ENCODE measurements at regions not wholly inside any gene's neighbourhood (a gene's known extent, or its start where the extent isn't known, plus 50 kb on each side); places are given as distances from the start of the nearest gene placed in this dataset.

DNA sequence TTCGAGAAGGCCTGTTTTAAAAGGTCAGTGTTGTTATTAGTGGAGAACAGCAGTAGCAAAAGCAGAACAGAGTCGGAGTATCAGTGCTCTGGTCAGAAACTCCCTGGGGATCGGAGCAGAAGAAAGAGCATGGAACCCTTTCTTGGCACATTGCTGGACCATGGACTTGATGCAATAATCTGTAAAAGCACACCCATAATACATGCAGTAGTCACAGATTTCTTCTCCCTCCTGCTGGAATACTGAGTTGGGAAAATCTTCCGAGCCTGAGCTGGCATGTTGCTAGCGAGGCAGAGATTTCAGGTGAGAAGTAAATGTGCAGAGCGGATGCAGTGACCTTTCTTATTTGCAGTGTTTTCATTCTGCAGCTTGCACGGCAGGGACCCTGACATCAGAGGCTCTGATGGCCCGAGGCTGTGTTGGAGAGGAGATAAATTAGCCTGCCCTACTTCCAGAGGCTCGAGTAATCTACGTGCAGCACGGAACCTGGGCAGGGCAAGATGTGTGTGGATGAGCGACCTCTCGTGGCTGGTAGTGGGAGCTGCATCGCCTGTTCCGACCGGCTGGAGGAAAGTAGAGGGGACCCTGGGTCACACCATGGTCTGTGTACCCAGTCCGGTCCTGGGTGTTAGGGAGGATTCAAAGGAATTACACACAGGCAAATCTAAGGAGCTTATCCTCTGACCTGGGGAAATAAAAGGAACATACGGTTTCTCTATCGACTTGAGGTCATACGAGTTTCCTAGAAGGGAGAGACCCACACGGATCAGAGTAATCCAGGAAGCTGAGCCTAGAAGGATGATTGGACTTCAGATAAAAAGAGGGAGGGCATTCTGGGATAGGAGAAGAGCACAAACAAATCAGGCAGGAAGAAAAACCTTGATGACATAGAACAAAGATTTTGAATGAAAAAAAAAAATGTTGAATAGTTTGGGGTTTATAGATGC, 137.0 kb upstream of the STMND1 start (continued):
- no peak for TF ChIP-seq POLR2AphosphoS5 (IDR thresholded peaks at IDR 0.05; ENCODE audit: low read depth, low read length)
- TF ChIP-seq YY1 (IDR thresholded peaks at IDR 0.05; ENCODE audit: low read depth) = no peak

- Histone ChIP-seq H4K20me1 (ENCODE audit: insufficient read depth) (no peaks in the 10 kb centered on the region), H3K4me1 (ENCODE audit: control insufficient read depth in 1 of 2, insufficient read depth in 2 of 2, low read depth in 1 of 2, low read length in 1 of 2) (peaks cover 5 to 17% of the 10 kb centered on the region in 2 experiments), H3K79me2 (ENCODE audit: insufficient read depth) (no peaks in the 10 kb centered on the region), H3K4me3 (ENCODE audit: low read depth in 2 of 2, low read length in 1 of 2) (no peak overlapping the region), H3K27me3 (ENCODE audit: insufficient read depth) (no peaks in the 10 kb centered on the region), H2AFZ (ENCODE audit: low read depth) (peak overlapping the region; percentile 30; the same call in 1 of the 2 replicates), H3K9me2 (no peaks in the 10 kb centered on the region), H3K9me3 (no peaks in the 10 kb centered on the region), H3K4me2 (no peak overlapping the region), H3K27ac (ENCODE audit: low read depth in 2 of 2, low read length in 1 of 2) (peak overlapping the region in 1 of 2 experiments; percentile 44; a peak in 2 of 4 replicates), H3K36me3 (replicated peaks in 1 of 2; ENCODE audit: control insufficient read depth in 1 of 2, insufficient read depth in 2 of 2, low read length in 1 of 2) (no peaks in the 10 kb centered on the region), H3F3A (replicated peaks; ENCODE audit: insufficient read depth) (peaks cover 4% of the 10 kb centered on the region), H3K9ac (no peak overlapping the region)
- 16% methylated on average over 1 of the region's 1 CpG for WGBS (ENCODE audit: low lambda C conversion rate)
- TF ChIP-seq POLR2AphosphoS5 (IDR thresholded peaks at IDR 0.05; ENCODE audit: low read depth, low read length) (no peak), TCF12 (IDR thresholded peaks at IDR 0.05) (peak; percentile 37; the same call in 1 of the 2 replicates), FOSL2 (IDR thresholded peaks at IDR 0.05; ENCODE audit: borderline replicate concordance, low read depth) (peak; percentile 25; the same call in 1 of the 2 replicates), JUND (IDR thresholded peaks at IDR 0.05) (peak; percentile 21; the same call in 1 of the 2 replicates), USF2 (IDR thresholded peaks at IDR 0.05; ENCODE audit: borderline replicate concordance, low read depth, low read length) (no peak), PBX3 (IDR thresholded peaks at IDR 0.05) (no peak), CHD2 (IDR thresholded peaks at IDR 0.05; ENCODE audit: low read length, partially characterized antibody) (no peak), EP300 (IDR thresholded peaks at IDR 0.05; ENCODE audit: borderline replicate concordance in 1 of 2, low read depth in 1 of 2, low read length in 1 of 2) (0 out of 4 replicates have a peak, but pooled peaks of 1 of the 2 experiments have one; percentile 34), MAX (IDR thresholded peaks at IDR 0.05; ENCODE audit: low read depth) (no peak)
- CTCF ChIA-PET = interaction anchor here (0.8 to 4.8 kb wide), 2 partner anchors 12 to 130 kb away, joined by 3 to 45 read pairs; no protein-coding TSS in a partner anchor
- no peak for DNase-seq
- POLR2A ChIA-PET = no interaction called here
These were observed 140.3 kb upstream of the STMND1 start for GRCh38 chr6:16961577-16961976.

- Histone ChIP-seq H3K27ac (ENCODE audit: low read depth in 2 of 2, low read length in 1 of 2) (no peak overlapping the region), H3K27me3 (ENCODE audit: insufficient read depth) (no peaks in the 10 kb centered on the region), H4K20me1 (ENCODE audit: insufficient read depth) (no peaks in the 10 kb centered on the region), H2AFZ (ENCODE audit: low read depth) (no peak overlapping the region), H3K9me3 (no peaks in the 10 kb centered on the region), H3K4me1 (ENCODE audit: control insufficient read depth in 1 of 2, insufficient read depth in 2 of 2, low read depth in 1 of 2, low read length in 1 of 2) (peaks cover 5 to 14% of the 10 kb centered on the region in 2 experiments), H3K36me3 (replicated peaks in 1 of 2; ENCODE audit: control insufficient read depth in 1 of 2, insufficient read depth in 2 of 2, low read length in 1 of 2) (no peaks in the 10 kb centered on the region), H3K9me2 (no peaks in the 10 kb centered on the region), H3F3A (replicated peaks; ENCODE audit: insufficient read depth) (peaks cover 4% of the 10 kb centered on the region), H3K4me2 (no peak overlapping the region), H3K9ac (no peak overlapping the region), H3K4me3 (ENCODE audit: low read depth in 2 of 2, low read length in 1 of 2) (no peak overlapping the region), H3K79me2 (ENCODE audit: insufficient read depth) (no peaks in the 10 kb centered on the region)
- WGBS (ENCODE audit: low lambda C conversion rate) = 41% methylated on average over 1 of the region's 1 CpG
- POLR2A ChIA-PET = no interaction called here
- no peak for DNase-seq
- CTCF ChIA-PET = no interaction called here
- TF ChIP-seq MEF2A (IDR thresholded peaks at IDR 0.05; ENCODE audit: borderline replicate concordance, low read depth) (no peak), YY1 (IDR thresholded peaks at IDR 0.05; ENCODE audit: low read depth) (no peak), JUND (IDR thresholded peaks at IDR 0.05) (no peak)
- TF ChIP-seq, protein P1, sequence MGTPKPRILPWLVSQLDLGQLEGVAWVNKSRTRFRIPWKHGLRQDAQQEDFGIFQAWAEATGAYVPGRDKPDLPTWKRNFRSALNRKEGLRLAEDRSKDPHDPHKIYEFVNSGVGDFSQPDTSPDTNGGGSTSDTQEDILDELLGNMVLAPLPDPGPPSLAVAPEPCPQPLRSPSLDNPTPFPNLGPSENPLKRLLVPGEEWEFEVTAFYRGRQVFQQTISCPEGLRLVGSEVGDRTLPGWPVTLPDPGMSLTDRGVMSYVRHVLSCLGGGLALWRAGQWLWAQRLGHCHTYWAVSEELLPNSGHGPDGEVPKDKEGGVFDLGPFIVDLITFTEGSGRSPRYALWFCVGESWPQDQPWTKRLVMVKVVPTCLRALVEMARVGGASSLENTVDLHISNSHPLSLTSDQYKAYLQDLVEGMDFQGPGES (IDR thresholded peaks at IDR 0.05; ENCODE audit: low read depth, low read length) = no peak
These were observed 142.1 kb upstream of the STMND1 start for GRCh38 chr6:16959789-16960188.
